AG09309 (cell line): ENCODE measurements at regions not wholly inside any gene's neighbourhood (a gene's known extent, or its start where the extent isn't known, plus 50 kb on each side); places are given as distances from the start of the nearest gene placed in this dataset.
A peak's percentile ranks its signal among the peaks of the same experiment; 100 is the strongest.

Experiments used
- DNase-seq: peaks from one replicate; pipeline ENCODE4 v3.0.0-alpha.2; 2010; ENCODE audit warnings: low read depth
- H3K4me3 ChIP-seq: 2 replicates; pipeline ENCODE4 v1.5.1; 2011; ENCODE audit warnings: mild to moderate bottlenecking, low read depth, low read length, moderate library complexity; ENCODE audit not compliant: control insufficient read depth
- CTCF ChIP-seq: IDR thresholded peaks from 2 replicates; pipeline ENCODE4 v1.5.1; 2011; ENCODE audit warnings: mild to moderate bottlenecking, low read depth, low read length, inconsistent platforms; ENCODE audit not compliant: insufficient read depth, control insufficient read depth; ENCODE audit errors: missing control alignments

GRCh38 chr21:26747216-26747615 lies 98.0 kb downstream of the ADAMTS1 start:
- no peak for TF ChIP-seq CTCF
- DNase-seq = no peak

GRCh38 chr21:26743524-26743923 lies 101.7 kb downstream of the ADAMTS1 start:
- TF ChIP-seq CTCF = no peak
- no peak overlapping the region for H3K4me3 ChIP-seq
- no peak for DNase-seq

More at GRCh38 chr21:26747216-26747615, 98.0 kb downstream of the ADAMTS1 start:
- no peak overlapping the region for H3K4me3 ChIP-seq

GRCh38 chr21:26739189-26739588 lies 106.0 kb downstream of the ADAMTS1 start:
- no peak overlapping the region for H3K4me3 ChIP-seq
- TF ChIP-seq CTCF = no peak
- DNase-seq = no peak

GRCh38 chr21:26736449-26736848 lies 108.8 kb downstream of the ADAMTS1 start:
- no peak for DNase-seq
- no peak for TF ChIP-seq CTCF

GRCh38 chr21:26732432-26733221 lies 112.6 kb downstream of the ADAMTS1 start:
- peak; percentile 72 for TF ChIP-seq CTCF
- DNase-seq = no peak
- no peak overlapping the region for H3K4me3 ChIP-seq

More at GRCh38 chr21:26736449-26736848, 108.8 kb downstream of the ADAMTS1 start:
- no peak overlapping the region for H3K4me3 ChIP-seq

- no peak for DNase-seq
- no peak overlapping the region for H3K4me3 ChIP-seq
- no peak for TF ChIP-seq CTCF
Measured at GRCh38 chr21:26719750-26720149, 125.5 kb downstream of the ADAMTS1 start.
